ENCODE measurements at regions not wholly inside any gene's neighbourhood (a gene's known extent, or its start where the extent isn't known, plus 50 kb on each side); places are given as distances from the start of the nearest gene placed in this dataset.

GRCh38 chr2:235366807-235367206, 127.0 kb upstream of the AGAP1 start:
- Histone ChIP-seq H2BK12ac (ENCODE audit: low read depth, low read length) (no peak overlapping the region), H2BK120ac (replicated peaks; ENCODE audit: low read depth, low read length) (no peak overlapping the region), H3K9me3 (ENCODE audit: insufficient read depth in 2 of 2, low read depth in 1 of 2, low read length in 1 of 2) (no peaks in the 10 kb centered on the region), H2AK5ac (ENCODE audit: low read depth, low read length) (no peak overlapping the region), H4K20me1 (replicated peaks in 1 of 2; ENCODE audit: control insufficient read depth in 1 of 2, insufficient read depth in 2 of 2, low read length in 2 of 2) (no peaks in the 10 kb centered on the region), H3K9ac (replicated peaks in 1 of 4; ENCODE audit: extremely low read depth in 1 of 4, low read depth in 3 of 4, low read length in 3 of 4) (no peak overlapping the region), H4K8ac (ENCODE audit: extremely low read depth, insufficient read depth, low read length) (no peak overlapping the region), H4K5ac (ENCODE audit: insufficient read length, low read depth, low read length) (no peak overlapping the region), H3K36me3 (ENCODE audit: control insufficient read depth in 2 of 4, insufficient read depth in 4 of 4, low read length in 3 of 4) (no peaks in the 10 kb centered on the region), H3K56ac (replicated peaks; ENCODE audit: insufficient read length, low read depth, low read length) (no peak overlapping the region), H3K4me1 (replicated peaks in 1 of 4; ENCODE audit: control insufficient read depth in 3 of 4, insufficient read depth in 4 of 4, low read length in 3 of 4) (no peaks in the 10 kb centered on the region), H3K4ac (replicated peaks; ENCODE audit: insufficient read length, low read depth, low read length) (no peak overlapping the region), H3K27me3 (replicated peaks in 1 of 4; ENCODE audit: control insufficient read depth in 3 of 4, extremely low read depth in 1 of 4, insufficient read depth in 3 of 4, low read length in 3 of 4) (no peaks in the 10 kb centered on the region), H4K91ac (replicated peaks; ENCODE audit: insufficient read length, low read length) (no peak overlapping the region), H3K79me1 (ENCODE audit: low read depth, low read length) (no peaks in the 10 kb centered on the region), H2BK5ac (ENCODE audit: low read depth, low read length) (no peak overlapping the region), H3K14ac (ENCODE audit: insufficient read length) (no peak overlapping the region), H3K79me2 (ENCODE audit: control insufficient read depth in 1 of 2, insufficient read depth in 2 of 2, low read length in 2 of 2) (no peaks in the 10 kb centered on the region), H2BK20ac (ENCODE audit: low read length) (no peak overlapping the region), H2AFZ (ENCODE audit: low read length) (no peak overlapping the region), H3K4me3 (ENCODE audit: extremely low read depth in 1 of 4, insufficient read depth in 2 of 4, low read depth in 3 of 4, low read length in 4 of 4) (no peak overlapping the region), H3K23ac (ENCODE audit: insufficient read length) (no peak overlapping the region), H3K27ac (ENCODE audit: low read depth, low read length) (no peak overlapping the region), H3K4me2 (ENCODE audit: insufficient read depth in 1 of 2, low read depth in 2 of 2, low read length in 2 of 2) (no peak overlapping the region), H2BK15ac (ENCODE audit: low read length) (no peak overlapping the region), H3K23me2 (ENCODE audit: low read depth, low read length) (no peaks in the 10 kb centered on the region), H3K18ac (ENCODE audit: extremely low read depth, low read length) (no peak overlapping the region)
- 87% methylated on average over 8 of the region's 8 CpGs; no CpG with 5 or more reads in 1 of the 2 experiments for WGBS, 2 experiments (ENCODE audit: extremely low coverage in 1 of 2, insufficient coverage in 1 of 2, insufficient read length in 1 of 2, insufficient replicate concordance in 2 of 2, low coverage in 1 of 2, low lambda C conversion rate in 2 of 2, missing lambda C conversion rate in 1 of 2)
- FAIRE-seq (no peak), DNase-seq (ENCODE audit: low read depth in 1 of 2, low spot score in 2 of 2) (no peak)
- CTCF ChIA-PET (ENCODE audit: partially characterized antibody): interaction anchor here (1.1 kb wide), 1 partner anchor 132 kb away, joined by 5 read pairs; no protein-coding TSS in a partner anchor
- POLR2A ChIA-PET (ENCODE audit: partially characterized antibody): interaction anchor here (0.9 kb wide), 1 partner anchor 9 kb away, joined by 3 read pairs; no protein-coding TSS in a partner anchor
- no peak for TF ChIP-seq E2F6 (IDR thresholded peaks at IDR 0.05)
- TF ChIP-seq TCF12 (IDR thresholded peaks at IDR 0.05; ENCODE audit: low read depth, low read length): no peak
- TF ChIP-seq SRF (IDR thresholded peaks at IDR 0.05; ENCODE audit: low read depth, low read length): no peak
- TF ChIP-seq CHD1 (IDR thresholded peaks at IDR 0.05; ENCODE audit: low read depth, low read length): no peak
- TF ChIP-seq MAX (IDR thresholded peaks at IDR 0.05): no peak
- TF ChIP-seq YY1 (IDR thresholded peaks at IDR 0.05; ENCODE audit: low read depth, low read length): no peak
- TF ChIP-seq SP1 (IDR thresholded peaks at IDR 0.05; ENCODE audit: low read depth, low read length): no peak
- no peak for TF ChIP-seq TEAD4 (IDR thresholded peaks at IDR 0.05; ENCODE audit: low read depth, low read length)
- TF ChIP-seq CTCF (IDR thresholded peaks at IDR 0.05; ENCODE audit: control extremely low read depth in 1 of 3, insufficient read depth in 1 of 3, low read depth in 1 of 3, low read length in 3 of 3): no peak
- no peak for TF ChIP-seq BCL11A (IDR thresholded peaks at IDR 0.05; ENCODE audit: low read depth in 2 of 2, low read length in 2 of 2)
- TF ChIP-seq JUN (IDR thresholded peaks at IDR 0.05; ENCODE audit: low read depth, low read length): no peak
- TF ChIP-seq CBX5 (IDR thresholded peaks at IDR 0.05; ENCODE audit: low read depth, low read length): no peak
